HepG2 (cell line): ENCODE measurements at regions not wholly inside any gene's neighbourhood (a gene's known extent, or its start where the extent isn't known, plus 50 kb on each side); places are given as distances from the start of the nearest gene placed in this dataset.

Source experiments
- ATAC-seq: fragments of 200-7000 bp; cut with Tn5 transposase; 3 replicates; pipeline ENCODE4 v1.9.1; 2020; ENCODE audit warnings: mild to moderate bottlenecking, moderate library complexity
- BruUV-seq: library from RNA; stranded (reverse); fragments of 400-500 nt; replicated peaks from 2 replicates; lab custom pipeline; 2021; lab: Mats Ljungman, UMichigan
- CTCF ChIA-PET: fragments of 300-600 bp; formaldehyde crosslinking; extraction: SDS; loops from one replicate; lab custom pipeline; 2021; ENCODE audit warnings: low total read pairs, inconsistent platforms, low intra/inter-chr PET ratio; lab: Yijun Ruan, JAX
- POLR2A ChIA-PET: fragments of 350-600 bp; sonication (Branson Sonifier 250); formaldehyde crosslinking; loops from one replicate; lab custom pipeline; 2020; ENCODE audit warnings: antibody characterized with exemption, inconsistent platforms; lab: Yijun Ruan, JAX
- DNase-seq: peaks from one replicate; pipeline ENCODE4 v3.0.0-alpha.2; 2015; ENCODE audit warnings: low spot score
- FAIRE-seq: peaks from 3 replicates; lab custom pipeline; 2011; peaks lifted over from hg19 to GRCh38; lab: Jason Lieb, UNC
- H2AFZ ChIP-seq: one replicate; pipeline ENCODE4 v1.6.1; 2011; ENCODE audit warnings: low read length, inconsistent platforms
- H3K27ac ChIP-seq: fragments of 300-600 bp; 3 replicates; pipeline ENCODE4 v1.8.0; 2011; ENCODE audit warnings: mixed run types, mild to moderate bottlenecking, mixed read lengths, low read length, inconsistent platforms; ENCODE audit not compliant: insufficient read depth; ENCODE audit errors: extremely low read length
- H3K27me3 ChIP-seq, 2 experiments: fragments of 200-600 bp in 1 of 2; 2 replicates in 1 of 2; 3 replicates in 1 of 2; pipeline versions ENCODE4 v1.6.0 to v1.8.0; 2011; ENCODE audit warnings: low read length in 2 of 2, mild to moderate bottlenecking in 2 of 2, moderate library complexity in 2 of 2, inconsistent platforms in 1 of 2; ENCODE audit not compliant: insufficient read depth in 2 of 2, control insufficient read depth in 1 of 2
- H3K36me3 ChIP-seq, 2 experiments: fragments of 200-600 bp in 1 of 2; replicated peaks in 1 of 2; 2 replicates in 1 of 2; 3 replicates in 1 of 2; pipeline versions ENCODE4 v1.5.1 to v1.8.0; 2011; ENCODE audit warnings: low read length in 2 of 2, inconsistent platforms in 1 of 2; ENCODE audit not compliant: insufficient read depth in 2 of 2, control insufficient read depth in 1 of 2
- H3K4me1 ChIP-seq: 2 replicates; pipeline ENCODE4 v1.5.1; 2012; ENCODE audit warnings: low read length, inconsistent platforms; ENCODE audit not compliant: insufficient read depth
- H3K4me2 ChIP-seq: 2 replicates; pipeline ENCODE4 v1.6.0; 2011; ENCODE audit warnings: low read depth, low read length, inconsistent platforms
- H3K4me3 ChIP-seq, 3 experiments: fragments of 200-600 bp in 1 of 3; sonication (generic), shearing (Covaris generic) in 1 of 3; replicated peaks in 1 of 3; 2 replicates each; pipeline ENCODE4 v1.5.1; 2011 to 2016; ENCODE audit warnings: low read length in 3 of 3, inconsistent platforms in 2 of 3, low read depth in 2 of 3, mild to moderate bottlenecking in 2 of 3, control low read depth in 1 of 3, mixed read lengths in 1 of 3; ENCODE audit not compliant: insufficient read depth in 1 of 3
- H3K79me2 ChIP-seq: one replicate; pipeline ENCODE4 v1.6.1; 2011; ENCODE audit warnings: low read length, inconsistent platforms; ENCODE audit not compliant: insufficient read depth
- H3K9ac ChIP-seq: 2 replicates; pipeline ENCODE4 v1.6.0; 2011; ENCODE audit warnings: mild to moderate bottlenecking, low read depth, low read length, inconsistent platforms; ENCODE audit not compliant: insufficient read depth
- H3K9me3 ChIP-seq: 2 replicates; pipeline ENCODE4 v1.5.1; 2012; ENCODE audit warnings: mild to moderate bottlenecking, low read length
- H4K20me1 ChIP-seq: 2 replicates; pipeline ENCODE4 v1.6.0; 2011; ENCODE audit warnings: inconsistent platforms, mild to moderate bottlenecking, low read length, moderate library complexity; ENCODE audit not compliant: insufficient read depth
- DNMT3B ChIP-seq: conservative IDR thresholded peaks from 2 replicates; pipeline ENCODE4 v1.6.1; 2016; ENCODE audit warnings: missing biosample characterization, control low read depth
- GATAD1 ChIP-seq: IDR thresholded peaks from 2 replicates; pipeline ENCODE4 v1.6.1; 2016; ENCODE audit warnings: missing genetic modification reagents, missing compliant biosample characterization
- NAIF1 ChIP-seq: sonication (generic); formaldehyde crosslinking; IDR thresholded peaks from 2 replicates; pipeline ENCODE4 v1.5.0; 2020; ENCODE audit warnings: mild to moderate bottlenecking, missing genetic modification reagents, borderline replicate concordance
- PCBP1 ChIP-seq: fragments of 200-400 bp; formaldehyde crosslinking; IDR thresholded peaks from 2 replicates; pipeline ENCODE4 v1.6.1; 2017; ENCODE audit warnings: mild to moderate bottlenecking, low read depth, low read length, borderline replicate concordance
- RNF2 ChIP-seq: fragments of 450-650 bp; conservative IDR thresholded peaks from 2 replicates; pipeline ENCODE4 v1.6.1; 2016; ENCODE audit warnings: low read depth
- ZBTB33 ChIP-seq: sonication (generic); formaldehyde crosslinking; IDR thresholded peaks from 2 replicates; pipeline ENCODE4 v1.4.0; 2020; ENCODE audit warnings: missing genetic modification reagents
- ZBTB42 ChIP-seq: sonication (generic); formaldehyde crosslinking; IDR thresholded peaks from 2 replicates; pipeline ENCODE4 v1.5.0; 2020; ENCODE audit warnings: mild to moderate bottlenecking, missing genetic modification reagents
- ZNF12 ChIP-seq: sonication (generic); formaldehyde crosslinking; IDR thresholded peaks from 2 replicates; pipeline ENCODE4 v1.5.0; 2020; ENCODE audit warnings: missing genetic modification reagents
- WGBS: methylation state at CpG from one replicate; pipeline ENCODE4 v1.1.6; 2017; ENCODE audit warnings: low lambda C conversion rate; 5-methylcytosine and 5-hydroxymethylcytosine counted together
- in situ Hi-C: cut with HindIII; loops from 2 replicates; pipeline ENCODE4 v1.10.0; 2017; ENCODE audit warnings: low pct_unique_long_range_greater_than_20kb; ENCODE audit not compliant: extremely low pct_ligation_motif_present
- intact Hi-C: fragments of 100-400 bp; cut with micrococcal nuclease; formaldehyde crosslinking; loops from one replicate; pipeline ENCODE4 v1.10.0; 2022; ENCODE audit not compliant: unreplicated experiment
- TF ChIP-seq, protein P1 (sequence below): sonication (generic); formaldehyde crosslinking; IDR thresholded peaks from 2 replicates; pipeline ENCODE4 v1.4.0; 2020; ENCODE audit warnings: missing genetic modification reagents
- TF ChIP-seq, protein P2 (sequence below): sonication (generic); formaldehyde crosslinking; IDR thresholded peaks from 2 replicates; pipeline ENCODE4 v1.4.0; 2020; ENCODE audit warnings: missing genetic modification reagents
- TF ChIP-seq, protein P3 (sequence below): sonication (generic); formaldehyde crosslinking; IDR thresholded peaks from 2 replicates; pipeline ENCODE4 v1.4.0; 2020; ENCODE audit warnings: missing genetic modification reagents

GRCh38 chr12:77548797-77549196 is 281.9 kb upstream of the NAV3 start:
- FAIRE-seq: no peak
- TF ChIP-seq, protein P1, sequence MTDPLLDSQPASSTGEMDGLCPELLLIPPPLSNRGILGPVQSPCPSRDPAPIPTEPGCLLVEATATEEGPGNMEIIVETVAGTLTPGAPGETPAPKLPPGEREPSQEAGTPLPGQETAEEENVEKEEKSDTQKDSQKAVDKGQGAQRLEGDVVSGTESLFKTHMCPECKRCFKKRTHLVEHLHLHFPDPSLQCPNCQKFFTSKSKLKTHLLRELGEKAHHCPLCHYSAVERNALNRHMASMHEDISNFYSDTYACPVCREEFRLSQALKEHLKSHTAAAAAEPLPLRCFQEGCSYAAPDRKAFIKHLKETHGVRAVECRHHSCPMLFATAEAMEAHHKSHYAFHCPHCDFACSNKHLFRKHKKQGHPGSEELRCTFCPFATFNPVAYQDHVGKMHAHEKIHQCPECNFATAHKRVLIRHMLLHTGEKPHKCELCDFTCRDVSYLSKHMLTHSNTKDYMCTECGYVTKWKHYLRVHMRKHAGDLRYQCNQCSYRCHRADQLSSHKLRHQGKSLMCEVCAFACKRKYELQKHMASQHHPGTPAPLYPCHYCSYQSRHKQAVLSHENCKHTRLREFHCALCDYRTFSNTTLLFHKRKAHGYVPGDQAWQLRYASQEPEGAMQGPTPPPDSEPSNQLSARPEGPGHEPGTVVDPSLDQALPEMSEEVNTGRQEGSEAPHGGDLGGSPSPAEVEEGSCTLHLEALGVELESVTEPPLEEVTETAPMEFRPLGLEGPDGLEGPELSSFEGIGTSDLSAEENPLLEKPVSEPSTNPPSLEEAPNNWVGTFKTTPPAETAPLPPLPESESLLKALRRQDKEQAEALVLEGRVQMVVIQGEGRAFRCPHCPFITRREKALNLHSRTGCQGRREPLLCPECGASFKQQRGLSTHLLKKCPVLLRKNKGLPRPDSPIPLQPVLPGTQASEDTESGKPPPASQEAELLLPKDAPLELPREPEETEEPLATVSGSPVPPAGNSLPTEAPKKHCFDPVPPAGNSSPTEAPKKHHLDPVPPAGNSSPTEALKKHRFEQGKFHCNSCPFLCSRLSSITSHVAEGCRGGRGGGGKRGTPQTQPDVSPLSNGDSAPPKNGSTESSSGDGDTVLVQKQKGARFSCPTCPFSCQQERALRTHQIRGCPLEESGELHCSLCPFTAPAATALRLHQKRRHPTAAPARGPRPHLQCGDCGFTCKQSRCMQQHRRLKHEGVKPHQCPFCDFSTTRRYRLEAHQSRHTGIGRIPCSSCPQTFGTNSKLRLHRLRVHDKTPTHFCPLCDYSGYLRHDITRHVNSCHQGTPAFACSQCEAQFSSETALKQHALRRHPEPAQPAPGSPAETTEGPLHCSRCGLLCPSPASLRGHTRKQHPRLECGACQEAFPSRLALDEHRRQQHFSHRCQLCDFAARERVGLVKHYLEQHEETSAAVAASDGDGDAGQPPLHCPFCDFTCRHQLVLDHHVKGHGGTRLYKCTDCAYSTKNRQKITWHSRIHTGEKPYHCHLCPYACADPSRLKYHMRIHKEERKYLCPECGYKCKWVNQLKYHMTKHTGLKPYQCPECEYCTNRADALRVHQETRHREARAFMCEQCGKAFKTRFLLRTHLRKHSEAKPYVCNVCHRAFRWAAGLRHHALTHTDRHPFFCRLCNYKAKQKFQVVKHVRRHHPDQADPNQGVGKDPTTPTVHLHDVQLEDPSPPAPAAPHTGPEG (CRISPR knock-in tag): no peak
- no peak for TF ChIP-seq DNMT3B (CRISPR knock-in tag)
- no peak for TF ChIP-seq NAIF1 (CRISPR knock-in tag)
- TF ChIP-seq, protein P2, sequence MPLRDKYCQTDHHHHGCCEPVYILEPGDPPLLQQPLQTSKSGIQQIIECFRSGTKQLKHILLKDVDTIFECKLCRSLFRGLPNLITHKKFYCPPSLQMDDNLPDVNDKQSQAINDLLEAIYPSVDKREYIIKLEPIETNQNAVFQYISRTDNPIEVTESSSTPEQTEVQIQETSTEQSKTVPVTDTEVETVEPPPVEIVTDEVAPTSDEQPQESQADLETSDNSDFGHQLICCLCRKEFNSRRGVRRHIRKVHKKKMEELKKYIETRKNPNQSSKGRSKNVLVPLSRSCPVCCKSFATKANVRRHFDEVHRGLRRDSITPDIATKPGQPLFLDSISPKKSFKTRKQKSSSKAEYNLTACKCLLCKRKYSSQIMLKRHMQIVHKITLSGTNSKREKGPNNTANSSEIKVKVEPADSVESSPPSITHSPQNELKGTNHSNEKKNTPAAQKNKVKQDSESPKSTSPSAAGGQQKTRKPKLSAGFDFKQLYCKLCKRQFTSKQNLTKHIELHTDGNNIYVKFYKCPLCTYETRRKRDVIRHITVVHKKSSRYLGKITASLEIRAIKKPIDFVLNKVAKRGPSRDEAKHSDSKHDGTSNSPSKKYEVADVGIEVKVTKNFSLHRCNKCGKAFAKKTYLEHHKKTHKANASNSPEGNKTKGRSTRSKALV (CRISPR knock-in tag): no peak
- TF ChIP-seq PCBP1: no peak
- TF ChIP-seq ZNF12: no peak
- TF ChIP-seq ZBTB33 (CRISPR knock-in tag): no peak
- no peak for TF ChIP-seq GATAD1
- TF ChIP-seq RNF2: no peak
- TF ChIP-seq, protein P3, sequence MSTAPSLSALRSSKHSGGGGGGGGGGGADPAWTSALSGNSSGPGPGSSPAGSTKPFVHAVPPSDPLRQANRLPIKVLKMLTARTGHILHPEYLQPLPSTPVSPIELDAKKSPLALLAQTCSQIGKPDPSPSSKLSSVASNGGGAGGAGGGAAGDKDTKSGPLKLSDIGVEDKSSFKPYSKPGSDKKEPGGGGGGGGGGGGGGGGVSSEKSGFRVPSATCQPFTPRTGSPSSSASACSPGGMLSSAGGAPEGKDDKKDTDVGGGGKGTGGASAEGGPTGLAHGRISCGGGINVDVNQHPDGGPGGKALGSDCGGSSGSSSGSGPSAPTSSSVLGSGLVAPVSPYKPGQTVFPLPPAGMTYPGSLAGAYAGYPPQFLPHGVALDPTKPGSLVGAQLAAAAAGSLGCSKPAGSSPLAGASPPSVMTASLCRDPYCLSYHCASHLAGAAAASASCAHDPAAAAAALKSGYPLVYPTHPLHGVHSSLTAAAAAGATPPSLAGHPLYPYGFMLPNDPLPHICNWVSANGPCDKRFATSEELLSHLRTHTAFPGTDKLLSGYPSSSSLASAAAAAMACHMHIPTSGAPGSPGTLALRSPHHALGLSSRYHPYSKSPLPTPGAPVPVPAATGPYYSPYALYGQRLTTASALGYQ: no peak
- TF ChIP-seq ZBTB42 (CRISPR knock-in tag): no peak

More at GRCh38 chr12:77548797-77549196, 281.9 kb upstream of the NAV3 start:
- H3K9ac ChIP-seq: no peak overlapping the region
- WGBS: 0% methylated on average over 1 of the region's 1 CpG
- H3K4me3 ChIP-seq: no peak overlapping the region
- H3K4me1 ChIP-seq: no peaks in the 10 kb centered on the region
- no peak overlapping the region for H3K27ac ChIP-seq
- ATAC-seq: no peak
- H3K27me3 ChIP-seq: no peaks in the 10 kb centered on the region
- H2AFZ ChIP-seq: no peak overlapping the region
- CTCF ChIA-PET: no interaction called here
- POLR2A ChIA-PET: no interaction called here
- no peaks in the 10 kb centered on the region for H3K9me3 ChIP-seq
- no peak for DNase-seq
- BruUV-seq: no TSS peak
- no peak overlapping the region for H3K4me2 ChIP-seq
- no peaks in the 10 kb centered on the region for H3K36me3 ChIP-seq
- H3K79me2 ChIP-seq: no peaks in the 10 kb centered on the region
- in situ Hi-C loops (no loop called here), intact Hi-C loops (no loop called here)
- H4K20me1 ChIP-seq: no peaks in the 10 kb centered on the region
